ENCODE measurements at regions not wholly inside any gene's neighbourhood (a gene's known extent, or its start where the extent isn't known, plus 50 kb on each side); places are given as distances from the start of the nearest gene placed in this dataset.
"Not testable (repeated sequence)": the region's sequence is repeated elsewhere in the genome, so short reads cannot be mapped to it uniquely, and the experiment has no call there.

GRCh38 chr13:107712145-107712860, 503.0 kb downstream of the LIG4 start:
- DNase-seq (ENCODE audit: extremely low read depth in 1 of 2, low read depth in 1 of 2) = no peak

GRCh38 chr13:107690181-107690580, 525.2 kb downstream of the LIG4 start:
- DNase-seq (ENCODE audit: extremely low read depth in 1 of 2, low read depth in 1 of 2) = no peak

- no peak for DNase-seq (ENCODE audit: extremely low read depth in 1 of 2, low read depth in 1 of 2)
These were observed 529.5 kb downstream of the LIG4 start for GRCh38 chr13:107685876-107686275.

- DNase-seq (ENCODE audit: extremely low read depth in 1 of 2, low read depth in 1 of 2) = no peak
These were observed 533.7 kb downstream of the LIG4 start for GRCh38 chr13:107681600-107681999.

- no peak for DNase-seq (ENCODE audit: extremely low read depth in 1 of 2, low read depth in 1 of 2)
These were observed 535.2 kb downstream of the LIG4 start for GRCh38 chr13:107680115-107680514.

- no peak for DNase-seq (ENCODE audit: extremely low read depth in 1 of 2, low read depth in 1 of 2)
These were observed 537.2 kb downstream of the LIG4 start for GRCh38 chr13:107678075-107678689.

GRCh38 chr13:107675847-107676550, 539.3 kb downstream of the LIG4 start:
- no peak for DNase-seq (ENCODE audit: extremely low read depth in 1 of 2, low read depth in 1 of 2)

- no peak for DNase-seq (ENCODE audit: extremely low read depth in 1 of 2, low read depth in 1 of 2)
These were observed 545.8 kb downstream of the LIG4 start for GRCh38 chr13:107669391-107669993.

- no peak for DNase-seq (ENCODE audit: extremely low read depth in 1 of 2, low read depth in 1 of 2)
These were observed 549.3 kb downstream of the LIG4 start for GRCh38 chr13:107665926-107666458.

- DNase-seq (ENCODE audit: extremely low read depth in 1 of 2, low read depth in 1 of 2) = no peak
These were observed 565.1 kb downstream of the LIG4 start for GRCh38 chr13:107650081-107650701.

- no peak for DNase-seq (ENCODE audit: extremely low read depth in 1 of 2, low read depth in 1 of 2)
These were observed 566.3 kb downstream of the LIG4 start for GRCh38 chr13:107649079-107649478.

GRCh38 chr13:107644136-107644535, 571.2 kb downstream of the LIG4 start:
- no peak for DNase-seq (ENCODE audit: extremely low read depth in 1 of 2, low read depth in 1 of 2)

- no peak for DNase-seq (ENCODE audit: extremely low read depth in 1 of 2, low read depth in 1 of 2)
These were observed 571.7 kb downstream of the LIG4 start for GRCh38 chr13:107643615-107644014.

GRCh38 chr13:107642831-107643230, 572.5 kb downstream of the LIG4 start:
- DNase-seq (ENCODE audit: extremely low read depth in 1 of 2, low read depth in 1 of 2) = no peak

GRCh38 chr13:107641574-107641973, 573.8 kb downstream of the LIG4 start:
- DNase-seq (ENCODE audit: extremely low read depth in 1 of 2, low read depth in 1 of 2) = no peak

GRCh38 chr13:107625648-107626047, 589.7 kb downstream of the LIG4 start:
- no peak for DNase-seq (ENCODE audit: extremely low read depth in 1 of 2, low read depth in 1 of 2)

- no peak for DNase-seq (ENCODE audit: extremely low read depth in 1 of 2, low read depth in 1 of 2)
These were observed 597.8 kb downstream of the LIG4 start for GRCh38 chr13:107617527-107617926.

- no peak for DNase-seq (ENCODE audit: extremely low read depth in 1 of 2, low read depth in 1 of 2)
These were observed 603.0 kb downstream of the LIG4 start for GRCh38 chr13:107612376-107612775.

GRCh38 chr13:107608736-107609135, 606.6 kb downstream of the LIG4 start:
- no peak for DNase-seq (ENCODE audit: extremely low read depth in 1 of 2, low read depth in 1 of 2)

- DNase-seq (ENCODE audit: extremely low read depth in 1 of 2, low read depth in 1 of 2) = no peak
These were observed 614.4 kb downstream of the LIG4 start for GRCh38 chr13:107600971-107601370.

GRCh38 chr13:107596306-107596705, 619.0 kb downstream of the LIG4 start:
- DNase-seq (ENCODE audit: extremely low read depth in 1 of 2, low read depth in 1 of 2) = not testable (repeated sequence)
